T47D (cell line): ENCODE measurements at regions not wholly inside any gene's neighbourhood (a gene's known extent, or its start where the extent isn't known, plus 50 kb on each side); places are given as distances from the start of the nearest gene placed in this dataset.
A peak's percentile ranks its signal among the peaks of the same experiment; 100 is the strongest.

ENCODE experiments used
- DNase-seq, 2 experiments: peaks; one replicate each; pipeline versions ENCODE4 v3.0.0 to v3.0.0-alpha.2; 2011 to 2012; ENCODE audit warnings: low read depth in 1 of 2, low spot score in 1 of 2
- JUND ChIP-seq: IDR thresholded peaks from 2 replicates; pipeline ENCODE4 v1.6.1; 2012; ENCODE audit warnings: low read depth
- in situ Hi-C: cut with HindIII; loops from 2 replicates; pipeline ENCODE4 v1.10.0; 2016; ENCODE audit warnings: low sequenced_read_pairs, low pct_unique_long_range_greater_than_20kb

DNA sequence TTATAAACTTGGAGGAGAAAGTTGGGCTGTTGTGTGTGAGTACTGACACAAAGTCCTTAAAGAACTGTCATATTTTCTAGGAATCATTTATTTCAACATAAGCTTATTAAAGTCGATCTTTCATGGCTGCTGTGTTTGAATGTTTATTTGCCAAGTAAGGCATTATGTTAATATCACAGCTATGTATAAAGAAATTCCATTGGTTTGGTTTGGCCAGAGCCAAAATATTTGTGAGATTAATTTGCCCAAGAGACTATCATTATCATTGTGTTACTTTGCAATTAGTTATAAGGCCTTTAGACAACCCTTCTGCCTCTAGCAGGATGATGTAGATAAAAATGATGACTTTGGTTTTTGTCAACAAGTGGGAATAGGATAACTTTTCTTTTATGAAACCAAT, 240.6 kb upstream of the NT5C1B start:
- in situ Hi-C loops = no loop called here
- no peak for DNase-seq
- TF ChIP-seq JUND = no peak

DNA sequence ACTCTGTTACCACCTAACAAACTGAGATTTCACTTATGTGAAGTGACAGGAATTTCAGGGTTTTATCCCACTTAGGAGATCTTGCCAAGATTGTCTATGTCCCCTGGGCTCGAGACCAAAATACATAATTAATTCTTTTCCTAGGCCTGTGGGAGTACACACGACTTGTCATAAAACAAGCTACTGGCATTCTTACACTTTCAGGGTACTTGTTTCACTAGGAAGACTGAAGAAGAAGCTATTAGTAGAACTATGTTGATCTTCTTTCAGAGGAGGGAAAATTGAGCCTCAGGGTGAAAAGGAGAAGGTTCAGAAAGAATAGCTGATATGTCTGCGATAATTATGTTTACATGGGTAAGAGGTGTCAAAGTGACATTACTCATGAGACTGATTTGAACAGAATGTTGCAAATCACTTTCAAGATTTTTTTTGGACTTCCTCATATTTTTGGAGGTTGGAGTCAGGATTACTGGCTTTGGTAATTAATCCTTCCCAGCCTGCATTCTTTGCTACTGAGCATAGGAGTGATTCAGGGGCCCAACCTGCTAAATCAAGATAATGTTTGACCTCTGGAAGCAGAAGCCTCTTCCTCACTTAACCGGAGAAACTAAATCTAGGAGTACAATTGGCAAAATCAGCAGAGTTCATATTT, 240.0 kb upstream of the NT5C1B start:
- DNase-seq = peak in 1 of 2 experiments; percentile 51
- in situ Hi-C loops = no loop called here
- TF ChIP-seq JUND = no peak

DNA sequence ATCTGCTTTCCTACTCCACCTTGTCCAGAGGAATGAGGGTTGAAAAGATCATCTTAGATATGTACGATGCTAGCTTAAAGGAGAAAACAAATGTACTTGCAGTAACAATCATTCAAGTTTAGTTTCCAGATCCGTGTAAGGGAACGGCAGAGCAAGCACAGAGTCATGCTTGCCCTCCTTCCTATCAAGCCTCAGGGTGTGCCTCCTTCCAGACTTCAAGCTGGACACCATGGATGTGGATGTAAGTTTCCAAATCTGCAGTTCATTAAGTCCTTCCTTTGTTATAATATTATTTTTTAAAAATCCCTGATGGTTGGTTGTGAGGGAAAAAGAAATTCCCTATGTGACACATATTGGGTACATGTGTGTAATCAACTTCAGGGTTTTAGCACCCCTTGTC, 238.9 kb upstream of the NT5C1B start:
- DNase-seq = no peak
- TF ChIP-seq JUND = no peak
- in situ Hi-C loops = no loop called here

DNA sequence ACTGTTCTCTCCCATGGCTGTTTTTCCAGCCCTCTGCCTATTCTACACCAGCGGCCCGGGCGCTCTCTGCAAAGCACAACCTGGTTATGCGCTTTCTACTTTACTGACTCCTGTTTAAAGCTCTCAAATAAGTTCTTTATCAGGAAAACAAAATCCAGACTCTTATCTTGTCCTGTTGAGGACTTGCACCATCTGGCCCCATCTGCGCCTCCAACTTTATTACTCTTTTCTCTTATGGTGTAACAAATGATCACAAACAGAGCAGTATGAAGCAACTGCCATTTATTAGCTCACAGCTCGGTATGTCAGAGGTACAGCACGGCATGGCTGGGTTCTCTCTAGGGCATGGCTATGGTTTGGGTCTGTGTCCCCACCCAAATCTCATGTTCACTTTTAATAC, 236.5 kb upstream of the NT5C1B start:
- no peak for TF ChIP-seq JUND
- in situ Hi-C loops = no loop called here
- DNase-seq = no peak

DNA sequence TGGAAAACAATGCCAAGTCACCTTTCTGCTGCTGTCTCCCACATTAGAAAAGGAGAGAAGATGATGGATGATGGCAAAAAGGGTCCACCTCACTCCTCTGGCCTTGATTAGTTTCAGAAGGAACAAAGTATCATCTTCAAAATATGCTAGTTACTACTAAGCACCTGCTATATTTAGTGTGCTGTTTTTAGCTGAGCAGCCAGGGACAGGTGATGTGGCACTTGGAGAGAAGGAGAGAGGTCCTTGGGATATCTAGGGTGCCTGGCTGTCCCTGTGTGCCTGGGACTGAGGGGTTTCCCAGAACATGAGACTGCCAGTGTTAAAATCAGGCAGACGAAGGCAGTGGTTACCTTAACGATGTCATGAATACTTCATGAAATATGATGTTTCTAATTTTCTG, 235.5 kb upstream of the NT5C1B start:
- DNase-seq = no peak
- in situ Hi-C loops = no loop called here
- TF ChIP-seq JUND = no peak

DNA sequence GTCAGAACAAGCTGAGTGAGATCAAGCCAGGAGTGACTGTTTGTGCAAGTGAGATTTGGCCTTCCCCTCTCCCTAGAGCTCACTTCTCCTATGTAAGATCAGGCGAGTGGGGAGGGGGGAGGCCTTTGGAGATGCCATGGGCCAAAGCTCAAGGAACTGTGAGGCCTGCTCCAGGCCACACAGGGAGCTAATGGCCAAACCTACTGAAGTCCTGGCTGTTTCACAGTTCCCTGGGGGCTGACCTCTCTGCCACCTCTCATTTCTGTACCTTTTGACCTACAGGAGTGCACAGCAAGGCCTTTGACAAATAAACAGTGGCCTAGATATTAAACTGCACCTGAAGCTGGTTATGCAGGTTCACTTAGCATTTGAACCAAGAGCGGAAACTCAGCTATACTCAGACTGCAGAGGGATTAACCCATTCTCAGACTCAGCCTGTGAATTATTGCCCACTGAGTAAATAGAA, 235.0 kb upstream of the NT5C1B start:
- DNase-seq = peak; percentile 10 to 57

DNA sequence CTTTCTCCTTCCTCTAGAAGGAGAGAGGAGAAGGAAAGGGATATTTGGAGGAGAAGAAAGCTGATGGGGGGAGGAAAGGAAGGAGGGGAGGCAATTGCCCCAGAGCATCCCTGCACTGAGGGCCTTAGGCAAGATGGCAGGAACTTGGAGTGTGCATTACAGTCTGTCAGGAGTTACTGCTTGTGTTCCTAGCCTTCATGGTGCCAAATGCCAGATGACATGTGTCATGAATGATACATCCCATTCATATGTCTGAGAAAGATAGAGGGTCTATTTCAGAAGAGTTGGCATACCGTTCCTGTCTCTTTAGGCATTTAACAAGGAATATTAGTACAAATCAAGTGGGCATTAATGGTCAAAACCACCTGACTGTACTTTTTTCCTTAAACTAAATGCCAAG, 232.1 kb upstream of the NT5C1B start:
- in situ Hi-C loops = no loop called here
- DNase-seq = no peak
- TF ChIP-seq JUND = no peak

More for the DNA sequence above, 235.0 kb upstream of the NT5C1B start:
- no peak for TF ChIP-seq JUND
- in situ Hi-C loops = no loop called here

DNA sequence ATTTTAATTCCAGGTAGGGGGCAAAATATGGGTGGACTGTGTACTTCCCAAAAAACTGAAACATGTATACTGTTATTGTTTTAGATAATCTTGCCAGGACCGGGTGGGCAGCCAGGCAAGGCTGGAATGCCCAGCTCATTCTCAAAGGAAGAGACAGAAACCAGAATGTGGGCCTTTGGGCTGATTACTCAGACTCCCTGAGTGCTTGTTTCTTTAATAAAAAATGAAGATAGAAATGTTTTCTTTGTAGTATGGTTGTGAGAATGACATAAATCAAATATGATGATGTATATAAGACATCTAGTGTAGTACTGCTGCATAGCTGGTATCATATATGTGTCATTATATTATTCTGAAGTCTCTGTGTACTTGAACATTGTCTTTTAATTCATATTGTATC, 231.6 kb upstream of the NT5C1B start:
- in situ Hi-C loops = no loop called here
- TF ChIP-seq JUND = no peak

DNA sequence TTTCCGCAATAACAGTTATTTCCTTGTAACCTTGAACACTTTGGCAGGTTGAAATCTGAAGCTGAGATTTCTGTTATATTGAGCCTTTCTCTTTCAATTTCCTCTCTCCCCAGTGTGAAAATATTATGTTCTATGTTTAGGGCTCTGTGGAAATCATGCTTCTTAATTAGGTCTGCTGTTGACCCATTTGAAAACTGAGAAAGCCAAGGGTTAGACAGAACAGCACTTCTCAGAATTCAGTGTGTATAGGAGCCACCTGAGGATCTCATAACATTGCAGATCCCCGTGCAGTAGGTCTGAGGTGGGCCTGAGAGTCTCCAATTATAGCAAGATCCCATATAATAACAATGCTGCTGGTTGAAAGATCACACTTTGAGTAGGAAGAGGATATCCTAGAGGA, 230.2 kb upstream of the NT5C1B start:
- in situ Hi-C loops = no loop called here
- TF ChIP-seq JUND = no peak
- DNase-seq = no peak

More for the DNA sequence above, 231.6 kb upstream of the NT5C1B start:
- no peak for DNase-seq

DNA sequence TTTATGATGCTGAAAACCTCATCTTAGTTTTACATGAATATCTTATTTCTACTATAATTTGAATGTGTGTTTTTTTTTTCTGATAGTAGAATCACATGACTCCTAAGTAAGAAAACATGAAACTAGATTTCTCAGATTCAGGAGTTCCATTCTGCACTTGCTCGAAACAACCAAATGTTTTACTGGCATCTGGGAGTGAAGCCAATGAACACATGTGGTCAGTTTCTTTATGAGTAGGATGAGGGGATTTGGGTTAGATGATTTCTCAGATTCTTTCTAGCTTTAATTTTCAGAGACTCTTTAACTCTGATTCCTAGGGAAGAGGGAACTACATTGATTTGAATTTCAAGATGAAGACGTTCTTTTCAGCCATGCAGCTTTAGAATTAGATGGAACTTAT, 225.0 kb upstream of the NT5C1B start:
- in situ Hi-C loops = no loop called here
- DNase-seq = no peak
- TF ChIP-seq JUND = no peak

DNA sequence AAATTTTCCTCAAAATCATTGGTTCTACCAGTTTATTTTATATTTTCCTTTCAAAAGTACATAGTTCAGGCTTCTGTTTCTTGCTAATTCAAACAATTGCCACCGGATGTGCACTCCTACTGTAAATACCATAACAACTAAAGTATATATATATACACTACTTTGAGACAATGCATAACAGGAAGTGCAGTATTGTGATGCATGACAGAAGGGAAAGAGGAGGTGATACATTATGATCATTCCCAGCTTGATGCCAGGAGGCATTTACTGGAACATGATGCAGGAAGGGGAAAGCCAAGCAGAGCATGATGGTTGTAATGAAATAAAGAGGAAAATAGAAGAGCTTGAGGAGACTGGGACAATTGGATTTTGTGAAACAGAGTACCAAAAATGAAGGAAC, 215.2 kb upstream of the NT5C1B start:
- in situ Hi-C loops = no loop called here

DNA sequence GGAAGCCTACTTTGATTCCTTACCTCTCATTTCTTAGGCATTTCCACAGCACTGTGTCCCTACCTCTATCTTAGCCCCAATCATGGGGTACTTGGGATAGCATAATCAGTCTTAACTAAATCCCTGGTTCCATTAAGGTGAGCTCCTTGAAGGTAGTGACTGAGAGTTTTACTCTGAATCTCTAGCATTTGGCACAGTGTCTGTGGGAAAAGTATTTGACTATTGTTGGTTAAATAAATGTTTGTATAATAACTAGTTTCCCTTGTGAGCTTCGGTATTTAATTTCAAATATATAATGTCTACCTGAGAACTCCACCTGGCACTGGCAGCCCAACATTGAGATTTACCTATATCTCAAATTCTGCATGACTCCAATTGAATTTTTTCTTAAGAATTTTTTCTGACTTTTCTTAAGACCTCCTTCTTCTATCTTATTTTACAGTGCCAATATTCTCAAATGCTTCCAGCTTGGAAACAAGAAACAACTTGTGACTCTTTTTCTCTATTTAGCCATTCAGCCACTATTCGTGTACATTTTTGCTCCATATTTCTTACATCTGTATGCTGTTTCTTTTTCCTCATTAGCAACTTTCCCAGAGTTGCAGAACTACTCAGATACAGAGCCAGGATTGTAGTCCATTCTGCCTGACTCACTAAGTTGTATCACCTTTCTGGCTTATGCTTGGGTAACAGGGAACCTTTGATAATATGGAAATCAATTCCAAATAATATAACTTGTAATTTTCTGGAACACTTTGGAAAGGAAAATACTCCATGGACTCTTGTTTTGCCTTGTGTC, 214.0 kb upstream of the NT5C1B start:
- peak in 1 of 2 experiments; percentile 59 for DNase-seq
- in situ Hi-C loops = no loop called here
- no peak for TF ChIP-seq JUND

More for the DNA sequence above, 215.2 kb upstream of the NT5C1B start:
- no peak for DNase-seq
- TF ChIP-seq JUND = no peak

DNA sequence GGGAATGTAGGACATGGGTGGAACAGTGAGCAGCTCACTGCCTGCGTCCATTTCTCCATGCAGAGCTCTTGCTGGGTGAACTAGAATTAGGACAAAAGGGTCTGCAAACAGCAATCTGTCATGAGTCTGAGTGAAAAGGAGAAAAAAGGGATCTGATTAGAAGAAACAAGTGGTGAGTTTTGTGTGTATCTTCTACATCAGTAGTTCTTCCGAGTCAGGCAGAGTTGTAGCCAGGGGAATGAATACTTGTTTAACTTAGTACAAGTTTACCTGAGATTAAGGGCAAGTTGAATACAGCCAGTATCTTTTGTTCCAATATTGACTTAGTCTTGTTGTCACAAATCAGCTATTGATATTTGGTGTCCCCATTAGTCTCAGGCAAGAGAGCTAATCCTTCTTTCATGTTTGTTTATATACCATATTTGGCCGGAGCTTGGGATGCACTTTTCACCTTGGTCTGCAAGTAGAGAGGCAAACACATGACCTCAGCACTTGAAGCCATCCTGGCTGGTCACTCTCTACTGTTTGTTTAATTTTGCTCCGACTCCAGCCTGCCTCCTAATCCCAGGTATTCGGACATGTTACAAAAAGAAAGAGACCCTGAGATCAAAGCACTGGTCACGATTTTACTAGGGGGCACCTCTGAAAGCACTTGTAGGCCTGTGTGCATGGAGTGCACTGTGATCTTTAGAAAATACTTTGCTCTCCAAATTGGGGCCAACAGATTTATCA, 211.0 kb upstream of the NT5C1B start:
- TF ChIP-seq JUND = peak; percentile 64; the same call in 1 of the 2 replicates
- peak; percentile 9 to 87 for DNase-seq
- in situ Hi-C loops = no loop called here
